Gastroesophageal sphincter (tissue), 4 donors: ENCODE measurements at regions not wholly inside any gene's neighbourhood (a gene's known extent, or its start where the extent isn't known, plus 50 kb on each side); places are given as distances from the start of the nearest gene placed in this dataset.

ENCODE experiments used
- ATAC-seq: fragments of 150-250 bp; one replicate; pipeline ENCODE4 v1.9.1; 2016; ENCODE audit warnings: mild to moderate bottlenecking, moderate library complexity
- H3K27ac ChIP-seq, 4 donors: fragments of 200-600 bp; sonication (generic) in 3 of 4; 1 replicate in 3 of 4; 2 replicates in 1 of 4; pipeline ENCODE4 v1.5.1; 2016 to 2019
- H3K27me3 ChIP-seq: fragments of 200-600 bp; sonication (generic); one replicate; pipeline ENCODE4 v1.5.1; 2019
- H3K36me3 ChIP-seq, 2 donors: fragments of 200-600 bp; sonication (generic); one replicate each; pipeline ENCODE4 v1.5.1; 2019; ENCODE audit warnings: control low read depth in 1 of 2
- H3K4me1 ChIP-seq, 3 donors: fragments of 200-600 bp; sonication (generic); 1 replicate in 2 of 3; 2 replicates in 1 of 3; pipeline ENCODE4 v1.5.1; 2016 to 2019; ENCODE audit warnings: control low read depth in 2 of 3
- H3K4me3 ChIP-seq, 2 donors: fragments of 200-600 bp; sonication (generic); one replicate each; pipeline ENCODE4 v1.5.1; 2019; ENCODE audit warnings: mild to moderate bottlenecking in 1 of 2, moderate library complexity in 1 of 2
- H3K9me3 ChIP-seq, 3 donors: fragments of 200-600 bp; sonication (generic); one replicate each; pipeline ENCODE4 v1.5.1; 2017 to 2019; ENCODE audit warnings: control low read depth in 2 of 3
- EP300 ChIP-seq: sonication (generic); formaldehyde crosslinking; IDR thresholded peaks from one replicate; pipeline ENCODE4 v1.6.1; 2017; ENCODE audit warnings: antibody characterized with exemption, mild to moderate bottlenecking
- POLR2A ChIP-seq, 2 donors: fragments of 450-650 bp; IDR thresholded peaks; one replicate each; pipeline ENCODE4 v1.6.1; 2017; ENCODE audit warnings: antibody characterized with exemption in 2 of 2, mild to moderate bottlenecking in 2 of 2, moderate library complexity in 1 of 2
- POLR2AphosphoS5 ChIP-seq: sonication (generic); formaldehyde crosslinking; IDR thresholded peaks from one replicate; pipeline ENCODE4 v1.6.1; 2017; ENCODE audit warnings: antibody characterized with exemption
- WGBS, 2 donors: methylation state at CpG; one replicate each; pipeline ENCODE4 v1.1.5; 2018; ENCODE audit warnings: low coverage in 1 of 2; 5-methylcytosine and 5-hydroxymethylcytosine counted together
- TF ChIP-seq, protein P1 (sequence below), 4 experiments: fragments of 200-600 bp in 2 of 4; fragments of 450-650 bp in 2 of 4; sonication (generic) in 1 of 4; IDR thresholded peaks; one replicate each; pipeline ENCODE4 v1.5.1; 2017 to 2019; ENCODE audit warnings: antibody characterized with exemption in 4 of 4, mild to moderate bottlenecking in 2 of 4, moderate library complexity in 2 of 4

DNA sequence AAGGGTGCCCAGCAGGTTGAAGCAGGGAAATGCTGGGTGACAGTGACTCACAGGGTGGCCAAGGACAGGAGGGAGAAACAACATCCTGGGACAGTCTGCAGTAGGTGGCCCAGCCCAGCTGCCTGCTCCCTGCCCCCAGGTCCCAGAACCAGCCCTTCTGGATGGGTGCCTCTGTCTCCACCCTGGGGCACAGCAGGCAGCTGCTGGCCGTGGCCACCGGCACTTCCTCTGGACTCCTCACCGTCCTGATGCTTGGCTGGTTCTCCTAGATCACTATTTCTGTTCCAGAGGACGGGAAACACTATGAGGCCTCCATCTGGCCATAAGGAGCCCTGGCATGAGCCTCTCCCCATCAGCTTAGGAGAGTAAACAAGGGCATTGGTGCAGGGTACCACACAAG is 258.9 kb downstream of the XXYLT1 start:
- Histone ChIP-seq H3K9me3 (no peaks in the 10 kb centered on the region), H3K27me3 (no peaks in the 10 kb centered on the region), H3K4me3 (no peak overlapping the region), H3K4me1 (no peaks in the 10 kb centered on the region), H3K36me3 (no peaks in the 10 kb centered on the region), H3K27ac (no peak overlapping the region)
- no CpG with 5 or more reads among the region's 4 CpGs for WGBS, 2 donors
- TF ChIP-seq, protein P1, sequence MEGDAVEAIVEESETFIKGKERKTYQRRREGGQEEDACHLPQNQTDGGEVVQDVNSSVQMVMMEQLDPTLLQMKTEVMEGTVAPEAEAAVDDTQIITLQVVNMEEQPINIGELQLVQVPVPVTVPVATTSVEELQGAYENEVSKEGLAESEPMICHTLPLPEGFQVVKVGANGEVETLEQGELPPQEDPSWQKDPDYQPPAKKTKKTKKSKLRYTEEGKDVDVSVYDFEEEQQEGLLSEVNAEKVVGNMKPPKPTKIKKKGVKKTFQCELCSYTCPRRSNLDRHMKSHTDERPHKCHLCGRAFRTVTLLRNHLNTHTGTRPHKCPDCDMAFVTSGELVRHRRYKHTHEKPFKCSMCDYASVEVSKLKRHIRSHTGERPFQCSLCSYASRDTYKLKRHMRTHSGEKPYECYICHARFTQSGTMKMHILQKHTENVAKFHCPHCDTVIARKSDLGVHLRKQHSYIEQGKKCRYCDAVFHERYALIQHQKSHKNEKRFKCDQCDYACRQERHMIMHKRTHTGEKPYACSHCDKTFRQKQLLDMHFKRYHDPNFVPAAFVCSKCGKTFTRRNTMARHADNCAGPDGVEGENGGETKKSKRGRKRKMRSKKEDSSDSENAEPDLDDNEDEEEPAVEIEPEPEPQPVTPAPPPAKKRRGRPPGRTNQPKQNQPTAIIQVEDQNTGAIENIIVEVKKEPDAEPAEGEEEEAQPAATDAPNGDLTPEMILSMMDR (IDR thresholded peaks at IDR 0.05) = no peak
- TF ChIP-seq POLR2AphosphoS5 = no peak
- no peak for TF ChIP-seq EP300
- no peak for TF ChIP-seq POLR2A (IDR thresholded peaks at IDR 0.05)
- ATAC-seq = no peak

DNA sequence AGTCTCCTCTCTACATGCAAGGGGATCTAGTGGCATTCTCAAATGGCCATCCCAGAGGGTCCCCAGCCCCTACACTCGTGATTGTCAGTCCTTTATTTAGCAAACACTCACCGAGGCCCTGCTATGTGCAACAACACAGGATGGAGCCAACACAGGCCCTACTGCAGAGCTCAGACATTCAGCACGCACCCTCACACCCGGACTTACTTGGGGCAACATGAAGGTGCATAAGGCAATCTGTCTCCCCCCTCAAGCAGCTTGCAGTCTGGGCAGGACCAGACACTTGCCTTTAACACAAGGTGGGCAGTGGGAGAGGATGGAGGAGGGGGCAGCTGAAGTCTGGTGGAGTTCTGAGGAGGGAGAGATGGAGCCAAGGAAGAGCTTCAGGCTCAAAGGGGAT is 258.4 kb downstream of the XXYLT1 start:
- Histone ChIP-seq H3K36me3 (no peaks in the 10 kb centered on the region), H3K4me3 (no peak overlapping the region), H3K27me3 (no peaks in the 10 kb centered on the region), H3K4me1 (no peaks in the 10 kb centered on the region), H3K9me3 (no peaks in the 10 kb centered on the region), H3K27ac (no peak overlapping the region)
- WGBS, 2 donors = 92% methylated on average over 2 of the region's 4 CpGs; no CpG with 5 or more reads in 1 of the 2 donors
- TF ChIP-seq EP300 (no peak), POLR2AphosphoS5 (no peak), POLR2A (IDR thresholded peaks at IDR 0.05) (no peak)
- TF ChIP-seq, protein P1 (IDR thresholded peaks at IDR 0.05) = no peak
- no peak for ATAC-seq

DNA sequence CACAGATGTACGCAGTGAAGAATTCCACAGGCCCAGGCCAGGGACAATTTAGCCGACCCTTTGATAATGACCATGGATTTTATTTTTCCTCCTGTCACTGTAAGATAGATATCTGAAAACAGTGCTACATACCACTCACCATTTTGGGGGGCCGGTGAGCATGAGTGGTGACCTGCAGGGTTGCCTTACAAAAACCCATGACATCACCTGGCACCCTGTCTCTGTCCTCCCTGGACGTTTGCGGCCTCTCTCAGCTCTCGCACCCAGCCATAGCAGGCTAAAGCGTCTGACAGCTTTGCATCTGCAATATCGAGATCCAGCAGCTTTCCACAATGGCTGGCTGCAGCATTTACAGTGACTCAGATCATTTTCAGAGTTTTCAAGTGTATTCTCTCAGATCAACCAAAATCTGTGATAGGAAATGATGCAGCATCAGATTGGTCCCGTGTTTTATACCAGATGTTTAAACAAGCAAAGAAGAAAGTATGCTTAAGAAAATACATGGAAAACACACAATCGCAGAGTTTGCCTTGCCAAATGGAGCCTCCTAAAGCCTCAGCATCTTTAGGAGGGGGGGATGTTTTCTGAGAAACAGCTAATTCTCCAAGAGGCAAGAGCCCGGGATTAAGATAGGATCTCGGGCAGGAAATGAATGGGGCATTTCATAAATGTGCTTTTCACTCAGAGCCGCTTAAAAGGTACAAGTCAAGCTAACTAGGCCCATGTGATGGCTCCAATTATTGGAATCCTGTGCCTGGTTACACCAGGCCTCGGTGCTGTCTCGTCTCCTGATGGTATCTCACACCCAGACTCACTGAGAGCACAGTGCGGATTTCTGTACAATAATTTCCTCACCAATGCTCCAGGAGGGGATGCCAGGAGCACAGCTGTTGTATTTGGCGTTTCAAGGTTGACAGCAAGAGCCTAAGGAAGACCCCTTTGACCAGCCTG is 257.3 kb downstream of the XXYLT1 start:
- no peaks in the 10 kb centered on the region for H3K4me1 ChIP-seq
- WGBS, 2 donors = 85 to 89% methylated on average over 6 to 10 of the region's 17 CpGs
- no peak overlapping the region for H3K27ac ChIP-seq
- H3K4me3 ChIP-seq = no peak overlapping the region
- H3K27me3 ChIP-seq = no peaks in the 10 kb centered on the region
- no peak for TF ChIP-seq EP300
- no peak for TF ChIP-seq POLR2AphosphoS5
- TF ChIP-seq, protein P1 (IDR thresholded peaks at IDR 0.05) = no peak
- no peak for TF ChIP-seq POLR2A (IDR thresholded peaks at IDR 0.05)
- ATAC-seq = no peak
- H3K9me3 ChIP-seq = no peaks in the 10 kb centered on the region
- no peaks in the 10 kb centered on the region for H3K36me3 ChIP-seq

- no peak for ATAC-seq
- 49 to 60% methylated on average over 1 to 4 of the region's 5 CpGs for WGBS, 2 donors
- no peaks in the 10 kb centered on the region for H3K4me1 ChIP-seq
- no peak overlapping the region for H3K27ac ChIP-seq
- no peaks in the 10 kb centered on the region for H3K9me3 ChIP-seq
- H3K27me3 ChIP-seq = peaks cover 3% of the 10 kb centered on the region
- TF ChIP-seq POLR2AphosphoS5 (no peak), EP300 (no peak), POLR2A (IDR thresholded peaks at IDR 0.05) (no peak)
- TF ChIP-seq, protein P1 (IDR thresholded peaks at IDR 0.05) = no peak
- H3K36me3 ChIP-seq = no peaks in the 10 kb centered on the region
- no peak overlapping the region for H3K4me3 ChIP-seq
Measured at GRCh38 chr3:195015021-195015420, 255.9 kb downstream of the XXYLT1 start.

DNA sequence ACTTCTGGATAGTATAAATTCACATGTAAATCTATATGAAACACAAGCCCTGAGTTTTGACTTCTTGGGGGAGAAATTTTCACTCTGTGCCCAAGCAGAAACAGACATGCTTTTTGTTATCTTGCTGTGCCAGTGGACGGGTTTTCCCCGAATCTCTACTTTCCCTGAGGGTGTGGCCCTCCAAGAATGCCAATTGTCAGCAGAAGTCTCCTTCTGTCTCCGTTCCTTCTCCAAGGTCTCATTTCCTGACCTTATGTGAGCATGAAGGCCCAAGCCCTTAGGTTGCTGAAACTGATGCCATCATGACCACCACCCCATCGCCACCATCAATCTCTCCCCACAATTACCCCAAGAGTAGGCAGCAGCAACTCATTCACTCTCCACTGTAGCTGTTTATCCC is 253.8 kb downstream of the XXYLT1 start:
- no peak for ATAC-seq
- WGBS, 2 donors = 57 to 70% methylated on average over 4 of the region's 4 CpGs

More for the DNA sequence above, 253.8 kb downstream of the XXYLT1 start:
- no peaks in the 10 kb centered on the region for H3K9me3 ChIP-seq
- TF ChIP-seq POLR2A (IDR thresholded peaks at IDR 0.05) (no peak), EP300 (no peak), POLR2AphosphoS5 (no peak)
- TF ChIP-seq, protein P1 (IDR thresholded peaks at IDR 0.05) = no peak
- H3K27me3 ChIP-seq = peaks cover 6% of the 10 kb centered on the region
- no peaks in the 10 kb centered on the region for H3K36me3 ChIP-seq
- no peaks in the 10 kb centered on the region for H3K4me1 ChIP-seq
- H3K4me3 ChIP-seq = no peak overlapping the region
- H3K27ac ChIP-seq = no peak overlapping the region
